H1 (cell line): ENCODE measurements at regions not wholly inside any gene's neighbourhood (a gene's known extent, or its start where the extent isn't known, plus 50 kb on each side); places are given as distances from the start of the nearest gene placed in this dataset.

ENCODE experiments used
- BCL11A ChIP-seq, 2 experiments: IDR thresholded peaks; one replicate each; pipeline ENCODE4 v1.6.1; 2011; ENCODE audit warnings: low read depth in 2 of 2, low read length in 2 of 2, mild to moderate bottlenecking in 2 of 2
- EP300 ChIP-seq, 2 experiments: IDR thresholded peaks; 1 replicate in 1 of 2; 2 replicates in 1 of 2; pipeline ENCODE4 v1.6.1; 2011 to 2012; ENCODE audit warnings: low read depth in 2 of 2, low read length in 2 of 2, mild to moderate bottlenecking in 2 of 2, borderline replicate concordance in 1 of 2, inconsistent platforms in 1 of 2, moderate library complexity in 1 of 2
- EZH2 ChIP-seq: fragments of 200-600 bp; sonication (generic); IDR thresholded peaks from 2 replicates; pipeline ENCODE4 v1.7.1; 2012; ENCODE audit warnings: low read depth, mild to moderate bottlenecking, moderate library complexity, low read length, inconsistent platforms; ENCODE audit not compliant: severe bottlenecking
- POLR2A ChIP-seq, 2 experiments: IDR thresholded peaks; 1 replicate in 1 of 2; 2 replicates in 1 of 2; pipeline ENCODE4 v1.6.1; 2011; ENCODE audit warnings: low read depth in 2 of 2, low read length in 2 of 2, mild to moderate bottlenecking in 2 of 2; ENCODE audit errors: control extremely low read depth in 1 of 2
- SIN3A ChIP-seq, 2 experiments: IDR thresholded peaks in 1 of 2; conservative IDR thresholded peaks in 1 of 2; 2 replicates each; pipeline ENCODE4 v1.6.1; 2011 to 2012; ENCODE audit warnings: low read length in 2 of 2, improper control_type of control experiment in 1 of 2, low read depth in 1 of 2, mild to moderate bottlenecking in 1 of 2
- YY1 ChIP-seq: IDR thresholded peaks from 2 replicates; pipeline ENCODE4 v1.6.1; 2011; ENCODE audit warnings: low read depth, mild to moderate bottlenecking, low read length
- TF ChIP-seq, protein P1 (sequence below), 3 experiments: IDR thresholded peaks; 1 replicate in 2 of 3; 2 replicates in 1 of 3; pipeline versions ENCODE4 v1.5.1 to v1.6.1; 2011; ENCODE audit warnings: low read length in 3 of 3, mild to moderate bottlenecking in 3 of 3, inconsistent platforms in 2 of 3, low read depth in 1 of 3, moderate library complexity in 1 of 3; ENCODE audit not compliant: insufficient read depth in 1 of 3; ENCODE audit errors: control extremely low read depth in 1 of 3
- TF ChIP-seq, protein P2 (sequence below): IDR thresholded peaks from 2 replicates; pipeline ENCODE4 v1.6.1; 2011; ENCODE audit warnings: low read length, improper control_type of control experiment

DNA sequence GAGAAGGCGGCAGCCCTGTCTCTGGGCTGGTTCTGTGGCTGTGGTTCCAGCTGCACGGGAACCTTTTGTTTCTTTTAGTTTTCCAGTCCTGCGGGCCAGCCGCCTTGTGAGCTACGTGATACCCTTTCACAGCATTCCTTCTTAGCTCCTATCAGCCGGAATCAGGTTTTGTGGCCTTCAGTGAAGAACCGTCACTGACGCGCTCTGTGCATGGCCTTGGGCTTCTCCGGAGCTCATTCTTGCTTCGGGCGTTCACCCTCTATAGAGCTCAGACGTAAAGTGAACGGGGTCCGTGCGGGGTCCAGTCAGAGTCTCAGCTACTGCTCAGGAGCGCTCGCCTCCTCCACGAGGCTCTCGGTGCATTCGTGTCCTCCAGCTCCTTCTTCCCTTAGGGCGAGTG, 166.7 kb downstream of the FAM43A start:
- TF ChIP-seq POLR2A (IDR thresholded peaks at IDR 0.05; ENCODE audit: control extremely low read depth in 1 of 2, low read depth in 2 of 2, low read length in 2 of 2) (no peak), YY1 (no peak), SIN3A (conservative IDR thresholded peaks at IDR 0.05 in 1 of 2, IDR thresholded peaks at IDR 0.05 in 1 of 2; ENCODE audit: low read depth in 1 of 2, low read length in 2 of 2) (no peak), BCL11A (IDR thresholded peaks at IDR 0.05; ENCODE audit: low read depth in 2 of 2, low read length in 2 of 2) (no peak), EP300 (IDR thresholded peaks at IDR 0.05; ENCODE audit: borderline replicate concordance in 1 of 2, low read depth in 2 of 2, low read length in 2 of 2) (no peak), EZH2 (no peak)
- TF ChIP-seq, protein P1, sequence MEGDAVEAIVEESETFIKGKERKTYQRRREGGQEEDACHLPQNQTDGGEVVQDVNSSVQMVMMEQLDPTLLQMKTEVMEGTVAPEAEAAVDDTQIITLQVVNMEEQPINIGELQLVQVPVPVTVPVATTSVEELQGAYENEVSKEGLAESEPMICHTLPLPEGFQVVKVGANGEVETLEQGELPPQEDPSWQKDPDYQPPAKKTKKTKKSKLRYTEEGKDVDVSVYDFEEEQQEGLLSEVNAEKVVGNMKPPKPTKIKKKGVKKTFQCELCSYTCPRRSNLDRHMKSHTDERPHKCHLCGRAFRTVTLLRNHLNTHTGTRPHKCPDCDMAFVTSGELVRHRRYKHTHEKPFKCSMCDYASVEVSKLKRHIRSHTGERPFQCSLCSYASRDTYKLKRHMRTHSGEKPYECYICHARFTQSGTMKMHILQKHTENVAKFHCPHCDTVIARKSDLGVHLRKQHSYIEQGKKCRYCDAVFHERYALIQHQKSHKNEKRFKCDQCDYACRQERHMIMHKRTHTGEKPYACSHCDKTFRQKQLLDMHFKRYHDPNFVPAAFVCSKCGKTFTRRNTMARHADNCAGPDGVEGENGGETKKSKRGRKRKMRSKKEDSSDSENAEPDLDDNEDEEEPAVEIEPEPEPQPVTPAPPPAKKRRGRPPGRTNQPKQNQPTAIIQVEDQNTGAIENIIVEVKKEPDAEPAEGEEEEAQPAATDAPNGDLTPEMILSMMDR (IDR thresholded peaks at IDR 0.05; ENCODE audit: control extremely low read depth in 1 of 3, insufficient read depth in 1 of 3, low read depth in 1 of 3, low read length in 3 of 3), result no peak
- TF ChIP-seq, protein P2, sequence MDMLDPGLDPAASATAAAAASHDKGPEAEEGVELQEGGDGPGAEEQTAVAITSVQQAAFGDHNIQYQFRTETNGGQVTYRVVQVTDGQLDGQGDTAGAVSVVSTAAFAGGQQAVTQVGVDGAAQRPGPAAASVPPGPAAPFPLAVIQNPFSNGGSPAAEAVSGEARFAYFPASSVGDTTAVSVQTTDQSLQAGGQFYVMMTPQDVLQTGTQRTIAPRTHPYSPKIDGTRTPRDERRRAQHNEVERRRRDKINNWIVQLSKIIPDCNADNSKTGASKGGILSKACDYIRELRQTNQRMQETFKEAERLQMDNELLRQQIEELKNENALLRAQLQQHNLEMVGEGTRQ, result no peak
